A549 (cell line): ENCODE measurements at regions not wholly inside any gene's neighbourhood (a gene's known extent, or its start where the extent isn't known, plus 50 kb on each side); places are given as distances from the start of the nearest gene placed in this dataset.

Experiments used
- MAFK ChIP-seq: fragments of 450-650 bp; IDR thresholded peaks from 2 replicates; pipeline ENCODE4 v1.6.1; 2014; ENCODE audit not compliant: partially characterized antibody
- POLR2A ChIP-seq: IDR thresholded peaks from 2 replicates; pipeline ENCODE4 v1.6.1; 2012; ENCODE audit warnings: mild to moderate bottlenecking, low read length
- RCOR1 ChIP-seq: fragments of 150-350 bp; IDR thresholded peaks from 2 replicates; pipeline ENCODE4 v1.6.1; 2014; ENCODE audit warnings: antibody characterized with exemption, low read length, low read depth
- TF ChIP-seq, protein P1 (sequence below): fragments of >200 bp; sonication (Bioruptor Twin); formaldehyde crosslinking; IDR thresholded peaks from 3 replicates; pipeline ENCODE4 v1.5.1; 2016
- TF ChIP-seq, protein P2 (sequence below): fragments of 200-600 bp; sonication (generic); IDR thresholded peaks from 2 replicates; pipeline ENCODE4 v1.6.1; 2016; ENCODE audit warnings: antibody characterized with exemption, mild to moderate bottlenecking, moderate library complexity

- TF ChIP-seq RCOR1 = no peak
- TF ChIP-seq, protein P1, sequence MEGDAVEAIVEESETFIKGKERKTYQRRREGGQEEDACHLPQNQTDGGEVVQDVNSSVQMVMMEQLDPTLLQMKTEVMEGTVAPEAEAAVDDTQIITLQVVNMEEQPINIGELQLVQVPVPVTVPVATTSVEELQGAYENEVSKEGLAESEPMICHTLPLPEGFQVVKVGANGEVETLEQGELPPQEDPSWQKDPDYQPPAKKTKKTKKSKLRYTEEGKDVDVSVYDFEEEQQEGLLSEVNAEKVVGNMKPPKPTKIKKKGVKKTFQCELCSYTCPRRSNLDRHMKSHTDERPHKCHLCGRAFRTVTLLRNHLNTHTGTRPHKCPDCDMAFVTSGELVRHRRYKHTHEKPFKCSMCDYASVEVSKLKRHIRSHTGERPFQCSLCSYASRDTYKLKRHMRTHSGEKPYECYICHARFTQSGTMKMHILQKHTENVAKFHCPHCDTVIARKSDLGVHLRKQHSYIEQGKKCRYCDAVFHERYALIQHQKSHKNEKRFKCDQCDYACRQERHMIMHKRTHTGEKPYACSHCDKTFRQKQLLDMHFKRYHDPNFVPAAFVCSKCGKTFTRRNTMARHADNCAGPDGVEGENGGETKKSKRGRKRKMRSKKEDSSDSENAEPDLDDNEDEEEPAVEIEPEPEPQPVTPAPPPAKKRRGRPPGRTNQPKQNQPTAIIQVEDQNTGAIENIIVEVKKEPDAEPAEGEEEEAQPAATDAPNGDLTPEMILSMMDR = no peak
- TF ChIP-seq MAFK = no peak
- TF ChIP-seq POLR2A = no peak
- TF ChIP-seq, protein P2, sequence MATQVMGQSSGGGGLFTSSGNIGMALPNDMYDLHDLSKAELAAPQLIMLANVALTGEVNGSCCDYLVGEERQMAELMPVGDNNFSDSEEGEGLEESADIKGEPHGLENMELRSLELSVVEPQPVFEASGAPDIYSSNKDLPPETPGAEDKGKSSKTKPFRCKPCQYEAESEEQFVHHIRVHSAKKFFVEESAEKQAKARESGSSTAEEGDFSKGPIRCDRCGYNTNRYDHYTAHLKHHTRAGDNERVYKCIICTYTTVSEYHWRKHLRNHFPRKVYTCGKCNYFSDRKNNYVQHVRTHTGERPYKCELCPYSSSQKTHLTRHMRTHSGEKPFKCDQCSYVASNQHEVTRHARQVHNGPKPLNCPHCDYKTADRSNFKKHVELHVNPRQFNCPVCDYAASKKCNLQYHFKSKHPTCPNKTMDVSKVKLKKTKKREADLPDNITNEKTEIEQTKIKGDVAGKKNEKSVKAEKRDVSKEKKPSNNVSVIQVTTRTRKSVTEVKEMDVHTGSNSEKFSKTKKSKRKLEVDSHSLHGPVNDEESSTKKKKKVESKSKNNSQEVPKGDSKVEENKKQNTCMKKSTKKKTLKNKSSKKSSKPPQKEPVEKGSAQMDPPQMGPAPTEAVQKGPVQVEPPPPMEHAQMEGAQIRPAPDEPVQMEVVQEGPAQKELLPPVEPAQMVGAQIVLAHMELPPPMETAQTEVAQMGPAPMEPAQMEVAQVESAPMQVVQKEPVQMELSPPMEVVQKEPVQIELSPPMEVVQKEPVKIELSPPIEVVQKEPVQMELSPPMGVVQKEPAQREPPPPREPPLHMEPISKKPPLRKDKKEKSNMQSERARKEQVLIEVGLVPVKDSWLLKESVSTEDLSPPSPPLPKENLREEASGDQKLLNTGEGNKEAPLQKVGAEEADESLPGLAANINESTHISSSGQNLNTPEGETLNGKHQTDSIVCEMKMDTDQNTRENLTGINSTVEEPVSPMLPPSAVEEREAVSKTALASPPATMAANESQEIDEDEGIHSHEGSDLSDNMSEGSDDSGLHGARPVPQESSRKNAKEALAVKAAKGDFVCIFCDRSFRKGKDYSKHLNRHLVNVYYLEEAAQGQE = no peak
Observed at GRCh38 chr11:114909866-114910265, 231.5 kb downstream of the NXPE2 start.
